ENCODE measurements at regions not wholly inside any gene's neighbourhood (a gene's known extent, or its start where the extent isn't known, plus 50 kb on each side); places are given as distances from the start of the nearest gene placed in this dataset.

DNA sequence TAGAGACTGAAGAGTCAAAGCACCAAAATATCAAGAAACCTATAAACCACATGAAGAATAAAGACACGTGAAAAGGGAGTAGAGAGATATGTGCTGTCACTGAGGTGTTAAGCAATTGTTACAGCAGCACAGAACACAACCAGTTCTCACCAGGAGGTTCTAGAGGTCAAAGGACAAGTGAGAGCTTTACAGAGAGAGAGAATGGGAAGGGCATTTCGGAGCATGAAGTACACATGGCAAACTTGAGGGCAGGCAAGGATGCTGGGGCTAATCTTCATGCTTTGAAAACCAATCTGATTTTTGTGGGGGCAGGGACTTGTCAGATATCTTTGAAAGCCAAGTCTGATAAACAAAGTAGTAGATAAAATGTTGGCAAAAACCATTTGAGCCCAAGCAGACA is 142.3 kb upstream of the NRSN1 start:
- DNase-seq: no peak

DNA sequence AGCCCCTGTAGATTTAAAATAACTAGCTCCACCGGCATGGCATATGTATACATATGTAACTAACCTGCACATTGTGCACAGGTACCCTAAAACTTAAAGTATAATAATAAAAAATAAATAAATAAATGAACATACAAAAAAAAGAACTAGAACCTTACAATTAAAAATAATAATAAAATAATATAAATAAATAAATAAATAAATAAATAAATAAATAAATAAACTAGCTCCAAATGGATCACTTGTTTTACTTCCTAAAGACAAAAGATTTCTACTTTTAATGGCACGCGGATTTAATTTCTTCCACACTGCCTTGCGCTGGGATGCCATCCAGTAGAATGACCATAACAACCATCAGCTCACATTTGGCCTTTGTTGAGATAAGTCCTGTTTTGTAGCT is 141.0 kb upstream of the NRSN1 start:
- DNase-seq: no peak

DNA sequence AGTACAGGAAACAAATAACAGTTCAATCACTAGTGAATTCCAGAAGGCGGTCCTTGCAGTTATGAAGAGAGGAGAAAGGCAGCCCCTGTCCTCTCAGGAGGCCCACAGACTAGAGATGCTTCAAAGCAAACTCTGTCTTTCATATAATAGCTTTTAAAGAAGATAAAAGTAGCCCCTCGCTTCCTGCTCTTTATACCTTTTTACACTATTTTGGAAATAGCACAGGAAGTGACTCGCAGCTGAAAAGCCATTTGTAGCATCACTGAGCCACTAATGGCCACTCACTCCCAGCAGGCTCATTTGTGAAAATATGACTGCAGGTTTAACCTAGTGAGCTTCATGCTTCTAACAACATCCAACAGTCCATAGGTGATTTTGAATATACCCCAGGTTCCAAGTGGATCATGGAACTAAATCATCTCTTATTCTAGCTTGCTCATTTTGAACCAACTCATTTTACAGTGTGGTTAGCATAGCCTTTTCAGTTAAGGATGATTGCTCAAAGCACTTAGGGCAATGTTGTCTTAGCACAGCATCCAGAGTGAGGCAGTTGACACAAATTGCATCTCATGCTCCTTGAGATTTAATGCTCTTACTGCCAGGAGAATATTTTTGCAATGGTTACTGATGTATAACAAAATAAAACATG is 136.0 kb upstream of the NRSN1 start:
- DNase-seq: no peak

DNA sequence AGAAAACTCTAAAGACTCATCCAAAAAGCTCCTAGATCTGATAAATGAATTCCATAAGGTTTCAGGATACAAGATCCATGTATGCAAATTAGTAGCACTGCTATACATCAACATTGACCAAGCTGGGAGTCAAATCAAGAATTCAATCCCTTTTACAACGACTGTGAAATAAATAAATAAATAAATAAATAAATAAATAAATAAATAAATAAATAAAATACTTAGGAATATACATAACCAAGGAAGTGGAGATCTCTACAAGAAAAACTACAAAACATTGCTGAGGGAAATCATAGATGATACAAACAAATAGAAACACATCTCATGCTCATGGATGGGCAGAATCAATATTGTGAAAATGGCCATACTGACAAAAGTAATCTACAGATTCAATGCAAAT is 132.0 kb upstream of the NRSN1 start:
- DNase-seq: no peak

DNA sequence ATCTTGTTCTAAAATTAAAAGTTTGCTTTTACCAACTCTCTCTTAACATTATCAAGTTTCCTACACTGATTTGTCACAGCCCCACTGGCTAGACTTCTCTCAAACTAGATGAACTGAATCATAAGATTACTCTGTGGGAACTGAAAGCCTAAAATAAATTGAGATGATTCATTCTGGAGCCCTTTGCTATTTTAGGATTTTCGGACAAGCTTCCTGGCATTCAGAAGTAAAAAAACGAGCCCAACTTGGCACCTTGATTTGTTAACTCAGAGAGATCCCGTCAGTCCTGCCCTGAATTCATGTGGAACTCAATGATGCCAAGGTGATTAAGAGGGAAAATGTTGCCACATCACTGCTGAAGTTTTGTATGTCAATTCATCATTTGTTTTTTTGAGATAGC is 122.0 kb upstream of the NRSN1 start:
- no peak for DNase-seq

DNA sequence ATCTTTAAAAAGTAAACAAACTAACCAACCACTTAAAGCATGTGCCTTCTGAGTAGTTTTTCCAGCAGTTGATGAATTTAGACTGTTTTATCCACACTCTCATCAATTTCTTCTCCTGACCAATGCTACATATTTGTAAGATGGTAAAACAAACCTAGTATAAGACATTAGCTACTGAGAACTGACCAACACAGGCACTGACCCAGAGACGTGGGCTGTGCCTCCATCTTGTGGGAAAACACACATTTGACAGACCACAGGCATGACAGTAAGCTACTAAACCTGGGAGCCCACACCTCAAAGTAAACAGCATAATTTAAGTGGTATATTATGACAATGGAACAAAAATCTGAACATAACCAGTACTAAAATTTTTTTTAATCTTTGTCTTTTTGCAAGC is 121.4 kb upstream of the NRSN1 start:
- DNase-seq: no peak

DNA sequence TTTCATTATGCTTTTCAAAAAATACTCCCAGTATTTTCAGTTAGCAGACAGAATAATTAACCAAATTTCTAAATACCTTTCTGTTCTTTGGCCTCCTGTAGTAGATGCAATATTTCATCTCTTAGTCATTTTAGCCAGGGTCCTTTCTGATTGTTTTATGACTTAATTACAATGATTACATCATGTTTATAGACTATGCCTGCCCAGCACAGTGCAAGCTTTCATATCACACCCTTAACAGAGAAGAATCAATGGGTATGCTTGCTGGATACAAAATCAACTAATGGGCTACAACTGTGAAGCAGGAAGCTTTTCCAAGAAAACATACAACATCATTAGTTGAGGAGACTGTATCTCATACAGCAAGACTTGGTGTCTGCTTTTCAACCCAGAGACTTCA is 119.8 kb upstream of the NRSN1 start:
- no peak for DNase-seq

DNA sequence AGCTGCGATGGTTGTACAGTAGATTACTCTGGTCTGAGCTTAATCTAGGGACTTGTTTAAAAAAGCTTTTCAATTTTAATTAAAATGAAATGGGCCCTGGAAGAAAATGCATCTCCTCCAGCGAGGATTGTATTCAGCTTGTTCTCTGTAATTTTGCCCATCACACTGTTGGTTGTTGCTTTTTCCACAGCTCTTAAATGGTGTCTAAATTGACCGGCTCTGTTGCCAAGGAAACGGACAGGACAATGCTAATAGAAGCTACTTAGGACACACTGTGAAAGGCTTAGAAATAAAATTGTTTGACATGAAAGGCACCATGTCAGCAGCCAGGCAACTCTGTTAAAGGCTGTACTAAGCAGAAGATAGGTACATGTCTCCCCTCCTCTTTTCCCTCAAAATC is 116.7 kb upstream of the NRSN1 start:
- DNase-seq: no peak

DNA sequence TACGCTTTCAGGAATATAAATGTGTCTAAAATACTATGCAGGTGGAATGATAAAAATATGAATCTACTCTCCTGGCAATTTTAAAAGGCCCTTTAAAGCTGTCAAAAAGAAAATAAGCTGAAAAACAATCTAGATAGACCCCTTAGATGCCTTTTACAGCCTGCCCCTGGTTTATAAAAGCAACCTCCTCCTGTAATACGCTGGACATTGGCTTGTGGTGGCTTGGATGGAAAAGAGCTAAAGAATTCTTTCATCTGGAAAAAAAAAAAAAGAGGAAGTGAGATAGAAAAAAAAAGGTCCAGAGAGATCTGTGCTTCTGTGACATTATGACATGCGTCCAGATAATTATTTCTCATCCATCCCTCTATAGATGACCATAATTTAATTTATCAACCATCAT is 115.9 kb upstream of the NRSN1 start:
- no peak for DNase-seq

DNA sequence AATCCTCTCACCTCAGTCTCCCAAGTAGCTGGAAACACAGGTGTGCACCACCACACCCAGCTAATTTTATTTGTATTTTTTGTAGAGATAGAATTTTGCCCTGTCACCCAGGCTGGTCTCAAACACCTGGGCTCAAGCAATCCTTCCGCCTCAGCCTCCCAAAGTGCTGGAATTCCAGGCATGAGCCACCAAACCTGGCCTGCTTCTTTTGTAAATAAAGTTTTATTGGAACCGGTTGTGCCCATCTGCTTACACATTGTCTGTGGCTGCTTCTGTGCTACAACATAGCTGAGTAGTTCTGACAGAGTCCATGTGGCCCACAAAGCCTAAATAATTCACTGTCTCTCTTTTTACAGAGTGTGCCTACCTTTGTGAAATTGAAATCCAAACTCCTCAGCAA is 109.7 kb upstream of the NRSN1 start:
- DNase-seq: no peak

DNA sequence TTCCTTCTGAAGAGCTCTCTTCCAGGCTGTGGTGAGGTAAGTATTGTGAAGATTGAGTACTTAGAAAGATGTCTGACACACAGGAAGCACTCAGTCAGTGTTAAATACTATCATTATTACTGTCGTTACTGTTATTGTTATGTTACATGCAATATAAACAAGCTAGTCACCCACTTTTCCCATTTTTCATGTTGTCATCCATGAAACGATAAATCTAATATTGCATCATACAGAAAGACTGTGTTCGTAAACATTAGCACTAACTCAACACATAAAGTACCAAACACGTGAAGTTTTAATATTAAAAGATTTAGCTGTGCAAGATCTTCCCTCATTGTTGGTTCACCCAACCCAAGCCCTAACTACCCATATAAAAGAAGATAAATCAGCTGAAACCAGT is 109.2 kb upstream of the NRSN1 start:
- DNase-seq: no peak

DNA sequence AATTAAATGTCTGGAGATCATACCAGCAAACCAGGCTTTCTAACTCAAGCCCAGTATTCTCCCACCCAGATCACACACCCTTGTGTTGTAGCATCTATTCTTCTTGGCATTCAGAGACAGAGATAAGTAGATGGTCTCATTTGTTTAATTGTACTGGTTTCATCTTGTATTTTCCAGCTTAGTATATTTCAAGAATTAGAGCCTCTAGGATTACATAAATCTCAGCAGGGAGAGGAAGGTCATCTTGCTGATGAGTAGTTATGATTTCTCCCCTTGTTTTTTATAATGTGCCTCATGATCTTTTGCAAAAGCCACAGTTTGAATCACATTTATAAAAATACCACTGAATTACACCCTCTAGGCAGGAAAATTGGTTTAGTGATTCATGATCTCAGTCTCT is 106.6 kb upstream of the NRSN1 start:
- no peak for DNase-seq

DNA sequence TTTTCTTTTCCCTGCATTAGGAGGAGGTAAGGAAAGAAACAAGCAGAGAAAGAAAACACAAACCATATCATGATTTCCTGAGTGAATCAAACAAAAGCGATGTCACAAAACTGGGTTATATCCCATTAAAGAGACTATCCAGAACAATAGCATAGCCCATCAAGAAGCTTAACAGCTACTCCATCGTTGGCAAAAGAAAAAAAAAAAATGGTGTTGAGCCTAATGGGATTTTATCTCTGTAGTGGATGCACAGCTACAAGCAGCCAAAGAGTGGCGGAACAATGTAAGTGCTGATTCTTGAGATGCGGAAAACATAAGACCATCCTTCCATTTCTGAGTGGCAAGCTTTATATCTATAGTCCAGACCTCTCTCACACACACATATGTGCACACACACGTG is 106.2 kb upstream of the NRSN1 start:
- DNase-seq: no peak

DNA sequence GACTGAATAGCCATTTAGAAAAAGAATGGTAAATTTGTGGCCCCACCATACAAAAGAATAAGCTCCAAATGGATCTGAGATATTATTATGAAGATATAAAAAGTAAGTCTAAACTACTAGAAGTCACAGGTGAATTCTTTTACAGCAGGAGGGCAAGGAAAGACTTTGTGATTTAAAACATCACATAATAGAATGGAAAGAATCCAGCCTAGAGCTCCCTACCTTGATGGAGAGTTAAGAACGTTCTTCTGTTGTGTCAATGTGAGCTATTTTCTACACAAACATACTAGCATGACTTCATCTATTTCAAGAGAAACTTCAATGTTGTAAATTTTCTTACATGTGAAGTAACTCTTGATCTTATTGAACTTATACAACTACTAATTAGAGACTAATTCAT is 100.0 kb upstream of the NRSN1 start:
- DNase-seq: no peak

DNA sequence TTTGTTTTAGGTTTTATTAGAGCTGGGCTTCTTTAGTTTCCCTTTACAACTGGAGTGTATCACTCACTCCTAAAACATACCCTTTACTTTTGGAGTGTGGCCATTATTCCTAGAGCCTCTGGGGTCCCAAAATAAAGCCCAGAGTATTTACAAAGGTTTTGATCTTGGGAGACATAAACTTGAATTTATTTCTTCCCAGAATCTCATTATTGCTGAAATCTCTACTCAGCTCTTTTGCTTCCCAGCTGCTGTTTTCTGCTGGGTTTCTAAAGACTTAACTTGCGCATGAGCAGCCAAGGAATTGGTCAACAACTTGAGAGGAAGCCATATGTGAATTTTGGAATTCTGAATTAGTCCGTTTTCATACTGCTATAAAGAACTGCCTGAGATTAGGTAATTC is 94.5 kb upstream of the NRSN1 start:
- DNase-seq: no peak

DNA sequence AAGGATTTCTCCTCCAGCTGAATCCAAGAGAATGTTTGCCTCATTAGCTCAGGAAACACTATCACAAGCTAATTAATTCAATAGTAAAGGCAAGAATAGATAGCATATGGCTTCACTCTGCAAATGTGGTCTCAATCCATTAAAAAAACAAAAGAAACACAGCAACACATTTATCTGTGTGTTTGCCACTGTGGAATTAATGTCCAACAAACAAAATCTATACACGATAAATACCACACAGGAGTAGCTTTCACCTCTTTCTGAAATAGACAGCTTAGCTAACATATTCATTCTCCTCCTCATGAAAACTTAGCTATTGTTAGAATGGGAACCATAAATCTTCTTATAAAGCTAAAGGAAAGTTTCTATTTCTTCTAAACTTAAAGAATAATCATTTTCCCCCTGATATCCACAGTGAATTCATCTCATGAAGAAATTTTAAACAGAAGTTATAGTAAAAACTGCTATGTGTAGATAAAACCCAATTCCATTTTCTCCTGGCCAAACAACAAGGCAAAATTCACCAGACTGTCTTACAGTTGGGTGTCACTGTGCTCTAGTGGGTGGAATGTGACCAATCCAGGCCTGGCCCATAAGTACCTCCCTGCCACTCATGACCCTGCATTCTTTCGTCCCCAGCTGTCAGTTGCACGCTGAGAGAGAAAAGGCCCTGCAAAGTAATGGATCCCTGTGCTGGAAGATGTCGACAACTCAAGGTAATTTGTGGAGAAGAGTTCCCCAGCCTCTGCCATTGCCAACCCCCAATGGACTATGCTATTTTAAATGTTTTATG is 92.9 kb upstream of the NRSN1 start:
- DNase-seq: no peak

DNA sequence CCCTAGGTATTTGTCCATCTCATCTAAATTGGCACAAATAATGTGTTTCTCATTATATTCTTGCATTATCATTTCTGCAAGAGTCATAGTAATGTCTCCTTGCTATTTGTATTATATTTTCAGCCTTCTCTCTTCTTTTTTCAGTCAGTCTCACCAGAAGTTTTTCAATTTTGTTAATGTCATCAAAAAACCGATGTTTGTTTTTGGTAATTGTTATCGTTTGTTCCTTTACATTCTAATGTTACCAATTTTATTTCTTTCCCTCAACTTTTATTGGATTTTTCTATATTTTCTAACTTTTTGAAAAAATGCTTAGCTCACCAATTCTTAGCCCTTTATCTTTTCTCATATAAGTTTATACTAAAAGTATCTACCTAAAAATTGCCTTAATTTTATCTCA is 82.2 kb upstream of the NRSN1 start:
- DNase-seq: no peak

DNA sequence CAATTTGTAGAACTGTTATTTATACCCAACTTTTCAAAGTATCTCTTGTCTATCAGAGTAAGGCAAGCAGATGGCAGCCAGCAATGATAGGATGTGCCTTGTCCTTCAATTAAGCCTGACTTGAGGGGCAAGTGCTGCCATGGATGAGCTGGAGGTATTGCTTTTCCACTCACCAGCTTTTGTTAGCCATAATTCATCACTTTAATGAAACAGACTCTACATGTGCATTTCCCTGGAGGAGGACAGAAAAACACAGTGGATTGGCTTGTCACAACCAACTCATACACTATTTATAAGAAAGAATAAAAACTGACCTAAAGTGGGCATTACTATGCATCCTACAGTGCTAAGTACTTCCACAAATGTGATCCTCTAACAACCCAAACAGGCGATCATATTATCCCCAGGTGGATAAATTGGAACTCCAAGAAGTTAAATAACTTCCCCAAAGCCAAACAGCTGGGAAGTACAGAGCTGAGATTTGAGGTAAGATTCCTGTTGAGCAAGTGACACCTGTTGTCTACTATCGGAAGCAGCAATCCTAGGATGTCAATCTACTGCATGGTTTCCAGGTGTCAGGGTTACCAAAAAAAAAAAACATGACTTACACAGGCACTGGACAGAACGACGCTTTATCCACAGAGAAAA is 73.9 kb upstream of the NRSN1 start:
- no peak for DNase-seq

DNA sequence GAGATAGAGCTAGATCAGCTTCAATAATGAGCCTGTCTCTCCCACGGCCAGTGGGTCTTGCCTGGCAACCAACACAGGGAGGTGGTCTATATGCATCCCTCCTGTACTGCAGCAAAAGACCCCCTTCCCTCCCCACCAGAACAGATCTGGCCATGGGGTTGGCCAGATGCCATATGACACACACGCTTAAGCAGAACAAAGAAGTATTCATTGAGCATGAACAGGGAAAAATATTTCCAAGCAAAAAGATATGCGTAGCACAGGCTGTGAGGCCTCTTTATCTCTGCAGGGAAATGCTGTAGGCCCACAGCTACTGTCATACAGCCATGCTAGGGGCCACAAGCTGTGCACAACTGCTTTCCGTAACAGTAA is 73.4 kb upstream of the NRSN1 start:
- no peak for DNase-seq

DNA sequence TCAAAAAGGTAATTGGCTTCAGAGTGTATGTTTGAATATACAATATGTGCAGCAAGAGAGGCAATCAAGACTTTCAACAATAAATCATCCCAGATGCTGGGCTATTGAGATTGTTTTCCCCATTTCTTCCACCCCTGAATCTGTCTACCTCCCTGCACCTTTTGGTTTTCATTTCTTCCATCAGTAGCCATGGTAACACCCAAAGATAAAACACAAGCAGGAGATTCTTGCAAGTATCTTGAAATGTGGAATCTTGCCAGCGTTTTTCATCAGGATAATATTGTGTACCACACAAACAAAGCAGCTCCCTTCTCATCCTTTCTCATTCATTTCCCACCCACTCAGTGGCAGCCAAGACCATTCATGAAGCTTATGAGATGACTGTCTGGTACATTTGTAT is 73.0 kb upstream of the NRSN1 start:
- DNase-seq: no peak

DNA sequence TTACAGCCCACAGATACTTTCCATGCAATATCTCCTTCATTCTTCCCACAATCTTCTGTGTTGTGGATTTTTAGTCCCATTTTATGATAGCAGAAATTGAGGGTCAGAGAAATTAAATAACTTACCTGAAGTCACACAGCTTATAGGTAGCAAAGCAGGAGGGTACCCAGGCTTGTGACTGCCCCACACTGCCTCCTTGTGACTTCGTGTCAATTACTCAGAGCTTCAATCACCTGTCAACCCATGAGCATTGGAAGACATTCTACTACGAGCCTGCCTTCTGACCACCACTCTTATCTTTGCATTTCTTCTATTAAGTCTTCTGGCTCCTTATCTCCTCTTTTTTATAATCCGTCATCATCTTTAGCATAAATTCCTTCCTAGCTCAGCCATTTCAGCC is 71.6 kb upstream of the NRSN1 start:
- DNase-seq: no peak

DNA sequence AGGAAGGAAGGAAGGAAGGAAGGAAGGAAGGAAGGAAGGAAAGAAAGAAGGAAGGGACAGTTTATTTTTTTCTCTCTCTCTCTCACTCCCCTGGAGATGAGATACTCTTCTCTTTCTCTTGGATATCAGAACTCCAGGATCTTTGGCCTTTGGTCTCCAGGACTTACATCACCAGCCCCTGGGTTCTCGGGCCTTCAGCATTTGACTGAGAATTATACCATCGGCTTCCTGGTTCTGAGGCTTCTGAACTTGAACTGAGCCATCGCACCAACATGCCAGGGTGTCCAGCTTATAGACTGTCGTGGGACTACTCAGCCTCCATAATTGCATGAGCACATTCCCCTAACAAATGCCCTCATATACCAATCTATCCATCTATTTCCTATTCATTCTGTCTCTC is 69.4 kb upstream of the NRSN1 start:
- no peak for DNase-seq

DNA sequence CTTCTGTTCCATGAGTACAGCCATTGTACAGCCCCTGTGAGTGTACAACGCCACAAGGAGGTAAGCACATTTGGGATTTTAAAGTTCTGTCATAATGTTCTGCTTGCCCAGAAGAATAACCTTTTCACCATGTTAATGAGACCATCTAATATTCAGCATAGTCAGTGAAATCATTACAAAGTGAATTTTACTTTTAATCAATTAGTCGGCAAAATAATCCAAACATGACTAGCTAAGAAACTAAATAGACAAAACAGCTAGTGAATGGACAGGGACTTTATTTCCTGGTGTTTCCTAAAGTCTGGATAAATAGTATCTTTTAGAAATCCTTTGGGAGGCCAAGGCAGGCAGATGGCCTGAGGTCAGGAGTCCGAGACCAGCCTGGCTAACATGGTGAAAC is 69.0 kb upstream of the NRSN1 start:
- DNase-seq: no peak

DNA sequence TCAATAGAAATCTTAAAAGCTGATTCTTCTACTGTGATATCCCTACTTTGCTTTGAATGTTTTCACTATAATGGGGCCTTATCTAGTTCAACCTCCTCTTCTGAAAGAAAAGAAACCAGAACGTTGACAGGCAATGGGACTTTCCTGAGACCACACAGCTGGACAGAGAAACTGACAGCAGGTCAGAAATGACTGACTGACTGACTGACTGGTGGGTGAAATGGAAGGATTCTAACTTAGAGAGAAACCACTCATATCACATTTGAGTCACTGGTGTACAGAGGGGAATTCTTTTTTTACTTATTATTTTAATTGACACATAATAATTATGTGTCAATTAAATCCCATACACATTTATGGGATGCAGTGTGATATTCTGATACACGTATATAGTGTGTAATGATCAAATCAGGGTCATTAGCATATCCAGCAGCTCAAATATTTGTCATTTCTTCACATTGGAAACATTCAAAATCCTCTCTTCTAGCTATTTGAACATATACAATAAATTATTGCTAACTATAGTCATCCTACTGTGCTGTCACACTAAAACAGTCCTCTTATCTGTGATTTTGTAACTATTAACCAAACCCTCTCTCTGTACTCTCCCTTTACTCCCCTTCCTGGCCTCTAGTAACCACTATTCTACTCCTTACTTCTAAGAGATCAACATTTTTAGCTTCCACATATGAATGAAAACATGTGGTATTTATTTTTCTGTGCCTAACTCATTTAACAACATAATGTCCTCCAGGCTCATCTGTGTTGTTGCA is 64.8 kb upstream of the NRSN1 start:
- DNase-seq: no peak
